CD4-positive, alpha-beta T cell treated with Interleukin-6 for 4 hours (primary cell): ENCODE measurements at regions not wholly inside any gene's neighbourhood (a gene's known extent, or its start where the extent isn't known, plus 50 kb on each side); places are given as distances from the start of the nearest gene placed in this dataset.
A peak's percentile ranks its signal among the peaks of the same experiment; 100 is the strongest.
"Not testable (repeated sequence)": the region's sequence is repeated elsewhere in the genome, so short reads cannot be mapped to it uniquely, and the experiment has no call there.

Experiments used
- DNase-seq: peaks from one replicate; pipeline ENCODE4 v3.0.0-alpha.2; 2020; ENCODE audit warnings: mixed read lengths

- not testable (repeated sequence) for DNase-seq
Measured at GRCh38 chr1:120465900-120466299, 51.1 kb downstream of the NBPF8 start.

- not testable (repeated sequence) for DNase-seq
Measured at GRCh38 chr1:120477663-120478062, 62.8 kb downstream of the NBPF8 start.

GRCh38 chr1:120478400-120478799, 63.6 kb downstream of the NBPF8 start:
- DNase-seq: not testable (repeated sequence)

GRCh38 chr1:120487542-120487941, 72.7 kb downstream of the NBPF8 start:
- DNase-seq: not testable (repeated sequence)

DNA sequence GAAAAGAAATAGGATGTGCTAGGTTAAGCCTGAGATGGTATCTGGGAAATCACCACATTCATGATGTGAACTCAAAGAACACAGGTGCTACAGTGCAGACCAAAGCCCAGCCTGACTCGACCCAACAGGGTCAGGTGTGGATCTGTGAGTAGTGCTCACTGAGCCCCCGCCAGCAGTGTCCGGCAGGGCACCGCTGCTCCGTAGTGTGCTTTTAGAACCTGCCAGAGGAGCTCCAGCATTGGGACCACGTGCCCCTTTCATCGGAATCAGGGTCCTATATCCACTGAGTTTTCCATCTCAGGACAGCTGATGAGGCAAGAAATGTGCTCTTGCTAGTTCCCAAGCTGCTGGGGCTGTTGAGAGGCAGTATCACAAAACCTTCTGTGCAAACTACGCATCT, 74.4 kb downstream of the NBPF8 start:
- not testable (repeated sequence) for DNase-seq

DNA sequence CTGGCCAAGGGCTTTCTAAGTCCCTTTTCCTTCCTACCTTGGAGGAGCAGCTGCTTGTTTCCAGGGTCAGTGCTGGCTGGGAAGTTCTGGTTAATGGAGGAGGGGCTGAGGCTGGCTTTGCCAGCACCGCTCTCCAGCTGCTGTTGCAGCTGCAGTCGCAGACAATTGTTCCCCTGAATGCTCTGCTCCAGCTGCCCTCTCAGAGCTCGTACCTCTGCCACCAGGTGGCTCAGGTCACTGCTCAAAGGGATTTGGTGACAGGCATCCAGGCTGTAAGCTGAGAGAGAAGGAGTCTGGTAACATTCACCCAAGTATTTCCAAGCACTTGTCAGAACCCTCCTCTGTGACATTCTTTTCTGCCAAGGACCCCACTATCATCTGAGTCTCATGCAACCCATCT, 82.3 kb downstream of the NBPF8 start:
- DNase-seq: not testable (repeated sequence)

DNA sequence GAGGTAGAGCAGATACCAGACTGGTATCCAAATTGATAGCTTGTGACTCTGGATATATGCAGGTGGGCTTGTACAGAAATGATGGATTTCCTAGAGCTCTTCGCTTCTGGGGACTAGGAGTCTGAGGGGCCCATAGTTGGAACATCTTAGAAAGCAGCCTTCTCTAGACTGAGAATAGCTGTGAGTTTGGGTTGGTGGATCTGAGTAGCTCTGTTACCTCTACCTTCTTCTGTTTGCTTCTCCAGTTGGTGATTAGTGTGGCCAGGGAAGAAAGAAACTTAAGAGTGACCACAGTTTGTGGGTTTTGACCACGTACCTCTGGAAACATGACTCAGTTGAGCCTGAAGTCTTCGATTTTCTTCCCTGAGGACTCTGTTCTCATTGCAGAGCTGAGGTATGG, 88.4 kb downstream of the NBPF8 start:
- not testable (repeated sequence) for DNase-seq

- not testable (repeated sequence) for DNase-seq
Measured at GRCh38 chr1:120506352-120506751, 91.5 kb downstream of the NBPF8 start.

DNA sequence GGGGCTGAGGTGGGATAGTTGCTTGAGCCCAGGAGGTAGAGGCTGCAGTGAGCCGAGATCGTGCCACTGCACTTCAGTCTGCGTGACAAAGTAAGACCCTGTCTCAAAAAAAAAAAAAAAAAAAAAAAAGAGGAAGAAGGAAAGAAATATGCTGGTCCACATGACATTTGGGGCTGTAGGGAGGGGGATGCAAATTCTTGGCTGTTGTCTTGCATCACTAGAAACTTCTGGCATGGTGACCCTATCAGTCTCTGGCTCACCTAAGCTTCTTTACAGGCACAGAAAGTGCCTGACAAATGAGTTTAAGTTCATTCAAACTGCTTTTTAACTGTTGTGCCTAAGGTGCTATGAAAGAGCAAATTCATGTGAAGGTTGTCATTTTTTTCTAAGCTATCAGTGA, 93.5 kb downstream of the NBPF8 start:
- DNase-seq: not testable (repeated sequence)

DNA sequence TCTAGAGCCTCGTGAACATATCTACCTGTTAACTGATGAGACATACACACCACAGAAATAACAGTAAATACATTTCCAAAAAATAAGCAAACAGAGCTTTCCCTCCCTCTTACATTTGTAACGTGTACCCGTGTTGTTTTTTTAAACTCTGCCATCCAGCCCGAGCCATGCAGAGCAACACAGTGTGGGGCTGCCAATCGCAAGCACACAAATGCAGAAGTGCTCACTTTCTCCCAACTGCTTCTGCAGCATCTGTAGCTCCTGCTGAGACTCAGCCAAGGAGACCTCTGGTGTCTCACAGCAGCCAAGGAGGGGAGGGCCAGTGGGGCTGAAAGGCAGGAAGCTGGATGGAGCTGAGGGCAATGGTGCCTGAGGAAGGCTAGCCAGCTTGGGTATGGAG, 94.4 kb downstream of the NBPF8 start:
- not testable (repeated sequence) for DNase-seq

GRCh38 chr1:120513099-120513498, 98.3 kb downstream of the NBPF8 start:
- DNase-seq: not testable (repeated sequence)

DNA sequence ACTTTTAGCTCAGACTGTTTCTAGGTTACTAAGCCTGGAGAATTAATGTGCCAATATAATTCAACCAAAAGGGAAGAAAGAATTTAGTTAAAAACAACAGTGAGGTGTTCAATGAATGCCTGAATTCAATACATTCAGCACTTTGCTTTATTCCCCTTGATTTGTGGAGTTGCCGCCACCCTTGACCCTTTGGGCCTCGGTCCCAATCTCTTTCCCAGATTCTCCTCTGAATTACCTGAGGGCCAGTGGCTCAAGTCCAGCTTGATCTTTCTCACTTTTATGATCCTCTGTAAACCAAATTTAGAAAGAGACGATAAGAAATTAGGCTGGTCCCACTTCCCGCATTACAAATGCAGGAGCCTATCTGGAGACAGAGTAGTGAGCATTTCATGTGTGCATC, 98.7 kb downstream of the NBPF8 start:
- DNase-seq: not testable (repeated sequence)

DNA sequence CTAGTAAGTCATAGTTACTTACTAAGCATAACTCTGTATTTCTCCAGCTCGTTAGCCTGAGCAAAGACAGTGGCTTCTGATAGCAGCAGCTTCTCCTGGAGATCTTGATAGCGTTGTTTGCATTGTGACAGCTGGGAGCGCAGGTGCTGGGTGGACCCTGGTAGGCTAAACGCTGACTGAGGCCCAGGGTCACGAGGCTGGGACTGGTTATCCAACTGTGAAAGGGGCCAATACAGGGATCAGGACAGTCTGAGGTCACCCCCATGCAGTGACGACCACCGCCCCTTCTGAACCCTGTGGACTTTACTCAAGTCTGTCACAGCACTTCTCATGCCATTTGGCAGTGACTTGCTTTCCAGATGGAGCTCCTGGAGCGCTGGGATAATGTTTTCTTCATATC, 104.4 kb downstream of the NBPF8 start:
- DNase-seq: not testable (repeated sequence)

GRCh38 chr1:120524416-120524815, 109.6 kb downstream of the NBPF8 start:
- DNase-seq: not testable (repeated sequence)

DNA sequence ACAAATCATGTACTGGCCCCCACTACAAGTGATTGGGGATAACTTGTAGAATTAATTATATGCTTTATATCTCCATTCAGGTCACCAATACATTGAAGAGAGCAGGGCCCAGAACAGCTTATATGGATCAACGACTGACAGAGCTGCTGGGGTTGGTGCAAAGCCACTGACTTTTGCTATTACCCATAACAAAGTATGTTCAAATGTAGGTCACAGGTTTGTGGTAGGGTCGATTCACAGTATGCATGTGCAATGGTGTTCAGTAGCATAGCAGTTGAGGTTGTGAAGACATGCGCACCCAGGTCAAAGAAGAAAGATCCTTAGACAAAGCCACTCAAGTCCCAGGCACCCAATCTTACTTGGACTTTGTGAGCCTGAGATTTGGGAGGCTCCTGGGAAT, 110.6 kb downstream of the NBPF8 start:
- DNase-seq: peak; percentile 1

DNA sequence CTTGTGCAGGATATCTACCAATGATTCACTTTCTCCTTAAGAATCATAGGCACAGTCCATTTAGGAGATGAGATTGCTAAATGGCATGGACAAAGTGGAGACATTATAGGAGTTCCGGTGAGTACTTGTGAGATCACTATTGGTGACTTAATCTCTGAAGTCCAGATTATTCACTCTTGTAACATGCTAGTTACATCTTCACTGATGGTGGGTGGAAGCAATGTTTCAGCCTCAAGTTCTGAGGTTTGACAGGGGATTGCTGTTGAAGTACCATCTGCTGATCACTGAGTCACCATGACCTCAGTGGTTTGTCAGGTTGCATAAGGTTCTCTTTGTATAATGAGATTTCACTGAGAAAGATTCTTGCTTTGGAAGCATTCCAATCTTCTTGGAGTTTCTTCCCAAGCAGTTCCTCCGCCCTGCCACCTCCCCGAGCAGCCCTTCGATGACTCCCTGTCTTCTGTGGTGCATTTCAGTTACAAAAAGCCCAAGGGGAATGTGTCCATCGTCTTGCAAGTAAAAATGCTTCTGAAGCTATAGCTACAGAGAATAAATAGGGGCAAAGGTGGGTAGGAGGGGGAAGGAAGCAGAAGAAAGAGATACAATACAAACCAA, 114.7 kb downstream of the NBPF8 start:
- not testable (repeated sequence) for DNase-seq

GRCh38 chr1:120531455-120531854, 116.6 kb downstream of the NBPF8 start:
- DNase-seq: not testable (repeated sequence)

- not testable (repeated sequence) for DNase-seq
Measured at GRCh38 chr1:120534361-120535047, 119.7 kb downstream of the NBPF8 start.

DNA sequence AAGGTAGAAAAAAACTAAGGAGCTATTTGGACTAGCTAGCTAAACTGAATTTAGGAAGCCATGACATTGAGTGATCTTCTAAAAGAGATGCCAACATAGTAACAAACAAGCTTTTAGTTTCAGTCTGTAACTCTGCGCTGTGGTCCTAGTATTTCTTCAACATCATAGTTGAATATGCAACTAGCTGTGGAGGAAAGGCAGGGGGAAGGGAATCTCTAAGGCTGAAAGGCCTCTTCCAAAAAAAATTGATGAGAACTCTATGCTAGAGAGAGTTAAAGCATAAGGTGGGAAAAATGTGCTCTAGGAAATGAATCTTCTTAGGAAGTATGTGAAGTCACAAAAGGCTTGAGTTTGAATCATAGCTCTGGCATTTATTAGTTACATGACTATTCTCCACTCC, 120.2 kb downstream of the NBPF8 start:
- DNase-seq: not testable (repeated sequence)

GRCh38 chr1:120541394-120541793, 126.6 kb downstream of the NBPF8 start:
- not testable (repeated sequence) for DNase-seq

GRCh38 chr1:120542365-120542764, 127.5 kb downstream of the NBPF8 start:
- DNase-seq: not testable (repeated sequence)

GRCh38 chr1:120542940-120543339, 128.1 kb downstream of the NBPF8 start:
- DNase-seq: not testable (repeated sequence)

DNA sequence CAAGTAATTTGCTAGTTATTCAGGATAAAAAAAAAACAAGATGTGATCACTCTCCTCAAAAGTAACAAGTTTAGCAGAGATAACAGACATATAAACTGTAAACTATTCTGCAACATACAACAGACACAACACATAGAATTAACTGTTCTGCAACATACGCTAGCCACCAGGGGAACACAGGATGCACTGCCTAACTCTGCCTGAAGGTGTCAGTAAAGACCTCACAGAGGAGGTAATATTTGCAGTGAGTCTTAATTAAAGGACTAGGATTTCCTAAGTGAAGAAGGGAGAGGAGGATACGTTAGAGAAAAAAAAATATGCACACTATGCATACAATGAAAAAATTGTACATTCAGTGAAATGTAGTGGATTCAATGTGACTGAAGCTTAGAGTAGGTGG, 129.6 kb downstream of the NBPF8 start:
- not testable (repeated sequence) for DNase-seq

GRCh38 chr1:120550335-120550734, 135.5 kb downstream of the NBPF8 start:
- not testable (repeated sequence) for DNase-seq
